Lower leg skin (tissue), 3 donors: ENCODE measurements at regions not wholly inside any gene's neighbourhood (a gene's known extent, or its start where the extent isn't known, plus 50 kb on each side); places are given as distances from the start of the nearest gene placed in this dataset.

ENCODE experiments used
- POLR2A ChIP-seq, 2 donors: fragments of 450-650 bp; IDR thresholded peaks; one replicate each; pipeline ENCODE4 v1.6.1; 2016 to 2017; ENCODE audit warnings: antibody characterized with exemption in 2 of 2, mild to moderate bottlenecking in 1 of 2, moderate library complexity in 1 of 2
- TF ChIP-seq, protein P1 (sequence below), 3 donors: fragments of 450-650 bp; IDR thresholded peaks; one replicate each; pipeline ENCODE4 v1.5.1; 2016; ENCODE audit warnings: antibody characterized with exemption in 3 of 3, mild to moderate bottlenecking in 3 of 3, moderate library complexity in 2 of 3

DNA sequence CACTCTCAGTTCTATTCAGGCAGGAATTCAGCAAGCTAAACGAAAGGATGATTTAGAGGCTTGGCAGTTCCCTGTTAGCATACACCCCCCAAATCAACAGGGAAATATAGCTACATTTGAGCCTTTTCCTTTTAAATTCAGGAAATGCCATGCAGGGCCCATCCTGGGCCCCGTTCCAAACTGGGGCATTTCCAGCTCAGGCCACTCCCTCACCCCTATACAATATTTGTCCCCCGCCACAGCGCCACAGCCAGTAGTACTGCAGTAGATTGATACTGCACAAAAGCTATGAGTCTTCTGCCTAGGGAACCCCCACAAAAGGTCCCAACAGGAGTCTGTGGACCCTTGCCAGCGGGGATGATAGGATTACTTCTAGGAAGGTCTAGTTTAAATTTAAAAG, 102.0 kb upstream of the MAPK10 start:
- TF ChIP-seq, protein P1, sequence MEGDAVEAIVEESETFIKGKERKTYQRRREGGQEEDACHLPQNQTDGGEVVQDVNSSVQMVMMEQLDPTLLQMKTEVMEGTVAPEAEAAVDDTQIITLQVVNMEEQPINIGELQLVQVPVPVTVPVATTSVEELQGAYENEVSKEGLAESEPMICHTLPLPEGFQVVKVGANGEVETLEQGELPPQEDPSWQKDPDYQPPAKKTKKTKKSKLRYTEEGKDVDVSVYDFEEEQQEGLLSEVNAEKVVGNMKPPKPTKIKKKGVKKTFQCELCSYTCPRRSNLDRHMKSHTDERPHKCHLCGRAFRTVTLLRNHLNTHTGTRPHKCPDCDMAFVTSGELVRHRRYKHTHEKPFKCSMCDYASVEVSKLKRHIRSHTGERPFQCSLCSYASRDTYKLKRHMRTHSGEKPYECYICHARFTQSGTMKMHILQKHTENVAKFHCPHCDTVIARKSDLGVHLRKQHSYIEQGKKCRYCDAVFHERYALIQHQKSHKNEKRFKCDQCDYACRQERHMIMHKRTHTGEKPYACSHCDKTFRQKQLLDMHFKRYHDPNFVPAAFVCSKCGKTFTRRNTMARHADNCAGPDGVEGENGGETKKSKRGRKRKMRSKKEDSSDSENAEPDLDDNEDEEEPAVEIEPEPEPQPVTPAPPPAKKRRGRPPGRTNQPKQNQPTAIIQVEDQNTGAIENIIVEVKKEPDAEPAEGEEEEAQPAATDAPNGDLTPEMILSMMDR (IDR thresholded peaks at IDR 0.05): no peak
- TF ChIP-seq POLR2A (IDR thresholded peaks at IDR 0.05): no peak
